Astrocyte (in vitro differentiated cells and primary cell): ENCODE measurements at regions not wholly inside any gene's neighbourhood (a gene's known extent, or its start where the extent isn't known, plus 50 kb on each side); places are given as distances from the start of the nearest gene placed in this dataset.

Experiments
- EZH2 ChIP-seq: IDR thresholded peaks from 2 replicates; pipeline ENCODE4 v1.6.1; 2012; ENCODE audit warnings: mild to moderate bottlenecking, low read length, inconsistent platforms; ENCODE audit not compliant: insufficient read depth
- TF ChIP-seq, protein P1 (sequence below): IDR thresholded peaks from 2 replicates; pipeline ENCODE4 v1.5.1; 2011; ENCODE audit warnings: low read depth, mild to moderate bottlenecking, inconsistent platforms, low read length, moderate library complexity; ENCODE audit not compliant: insufficient read depth

DNA sequence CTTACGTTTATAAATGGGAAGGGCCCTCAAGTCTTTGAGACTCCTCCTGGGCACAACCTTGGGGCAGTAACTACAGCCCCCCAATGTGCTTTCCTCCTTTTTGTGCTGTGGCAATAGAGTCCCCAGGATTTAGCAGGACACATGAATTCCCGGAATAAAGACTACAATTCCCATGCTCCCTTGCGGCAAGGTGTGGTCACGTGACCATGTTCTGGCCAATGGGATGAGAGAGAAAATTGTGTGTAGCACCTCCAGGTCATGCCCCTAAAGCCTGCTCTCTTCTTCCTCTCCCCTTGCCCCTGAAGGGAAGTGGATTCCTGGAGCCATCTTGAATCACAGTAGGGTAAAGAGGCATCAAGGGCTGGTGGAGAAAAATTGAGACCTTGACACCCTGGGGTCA, 295.1 kb upstream of the SFSWAP start:
- TF ChIP-seq, protein P1, sequence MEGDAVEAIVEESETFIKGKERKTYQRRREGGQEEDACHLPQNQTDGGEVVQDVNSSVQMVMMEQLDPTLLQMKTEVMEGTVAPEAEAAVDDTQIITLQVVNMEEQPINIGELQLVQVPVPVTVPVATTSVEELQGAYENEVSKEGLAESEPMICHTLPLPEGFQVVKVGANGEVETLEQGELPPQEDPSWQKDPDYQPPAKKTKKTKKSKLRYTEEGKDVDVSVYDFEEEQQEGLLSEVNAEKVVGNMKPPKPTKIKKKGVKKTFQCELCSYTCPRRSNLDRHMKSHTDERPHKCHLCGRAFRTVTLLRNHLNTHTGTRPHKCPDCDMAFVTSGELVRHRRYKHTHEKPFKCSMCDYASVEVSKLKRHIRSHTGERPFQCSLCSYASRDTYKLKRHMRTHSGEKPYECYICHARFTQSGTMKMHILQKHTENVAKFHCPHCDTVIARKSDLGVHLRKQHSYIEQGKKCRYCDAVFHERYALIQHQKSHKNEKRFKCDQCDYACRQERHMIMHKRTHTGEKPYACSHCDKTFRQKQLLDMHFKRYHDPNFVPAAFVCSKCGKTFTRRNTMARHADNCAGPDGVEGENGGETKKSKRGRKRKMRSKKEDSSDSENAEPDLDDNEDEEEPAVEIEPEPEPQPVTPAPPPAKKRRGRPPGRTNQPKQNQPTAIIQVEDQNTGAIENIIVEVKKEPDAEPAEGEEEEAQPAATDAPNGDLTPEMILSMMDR, result no peak
- no peak for TF ChIP-seq EZH2
